Activated gamma-delta T cell (primary cell): ENCODE measurements at regions not wholly inside any gene's neighbourhood (a gene's known extent, or its start where the extent isn't known, plus 50 kb on each side); places are given as distances from the start of the nearest gene placed in this dataset.
"Not testable (repeated sequence)": the region's sequence is repeated elsewhere in the genome, so short reads cannot be mapped to it uniquely, and the experiment has no call there.

Experiments
- DNase-seq: peaks from one replicate; lab custom pipeline; 2025; lab: John Stamatoyannopoulos, UW

- DNase-seq, result not testable (repeated sequence)
These were observed 814.8 kb upstream of the CITED2 start for GRCh38 chr6:140189263-140189662.

- DNase-seq, result no peak
These were observed 811.5 kb upstream of the CITED2 start for GRCh38 chr6:140185991-140186390.

GRCh38 chr6:140183881-140184280, 809.4 kb upstream of the CITED2 start:
- no peak for DNase-seq

- no peak for DNase-seq
These were observed 808.4 kb upstream of the CITED2 start for GRCh38 chr6:140182821-140183220.

GRCh38 chr6:140181876-140182275, 807.4 kb upstream of the CITED2 start:
- no peak for DNase-seq

- DNase-seq, result no peak
These were observed 805.9 kb upstream of the CITED2 start for GRCh38 chr6:140180306-140180705.

- DNase-seq, result no peak
These were observed 804.5 kb upstream of the CITED2 start for GRCh38 chr6:140178935-140179334.

- DNase-seq, result no peak
These were observed 804.1 kb upstream of the CITED2 start for GRCh38 chr6:140178520-140178919.

- DNase-seq, result no peak
These were observed 801.9 kb upstream of the CITED2 start for GRCh38 chr6:140176306-140176705.

- no peak for DNase-seq
These were observed 801.0 kb upstream of the CITED2 start for GRCh38 chr6:140175486-140175885.

GRCh38 chr6:140174524-140174923, 800.1 kb upstream of the CITED2 start:
- DNase-seq, result no peak

GRCh38 chr6:140168365-140168764, 793.9 kb upstream of the CITED2 start:
- no peak for DNase-seq

- DNase-seq, result no peak
These were observed 786.5 kb upstream of the CITED2 start for GRCh38 chr6:140160909-140161308.

- no peak for DNase-seq
These were observed 786.0 kb upstream of the CITED2 start for GRCh38 chr6:140160494-140160893.

- DNase-seq, result no peak
These were observed 781.7 kb upstream of the CITED2 start for GRCh38 chr6:140156131-140156530.

GRCh38 chr6:140155451-140156126, 781.1 kb upstream of the CITED2 start:
- no peak for DNase-seq

GRCh38 chr6:140153703-140154102, 779.3 kb upstream of the CITED2 start:
- no peak for DNase-seq

- DNase-seq, result not testable (repeated sequence)
These were observed 773.7 kb upstream of the CITED2 start for GRCh38 chr6:140147825-140148814.

- DNase-seq, result no peak
These were observed 766.4 kb upstream of the CITED2 start for GRCh38 chr6:140140891-140141290.

GRCh38 chr6:140138311-140139010, 764.0 kb upstream of the CITED2 start:
- no peak for DNase-seq

- no peak for DNase-seq
These were observed 759.8 kb upstream of the CITED2 start for GRCh38 chr6:140134224-140134623.

- no peak for DNase-seq
These were observed 755.6 kb upstream of the CITED2 start for GRCh38 chr6:140130074-140130473.
